Ishikawa (cell line): ENCODE measurements at regions not wholly inside any gene's neighbourhood (a gene's known extent, or its start where the extent isn't known, plus 50 kb on each side); places are given as distances from the start of the nearest gene placed in this dataset.

Experiments used
- EGR1 ChIP-seq: IDR thresholded peaks from 2 replicates; pipeline ENCODE4 v1.6.1; 2012
- YY1 ChIP-seq: IDR thresholded peaks from 2 replicates; pipeline ENCODE4 v1.6.1; 2012; ENCODE audit warnings: low read depth
- TF ChIP-seq, protein P1 (sequence below): IDR thresholded peaks from 2 replicates; pipeline ENCODE4 v1.6.1; 2012; ENCODE audit warnings: low read depth, mild to moderate bottlenecking

DNA sequence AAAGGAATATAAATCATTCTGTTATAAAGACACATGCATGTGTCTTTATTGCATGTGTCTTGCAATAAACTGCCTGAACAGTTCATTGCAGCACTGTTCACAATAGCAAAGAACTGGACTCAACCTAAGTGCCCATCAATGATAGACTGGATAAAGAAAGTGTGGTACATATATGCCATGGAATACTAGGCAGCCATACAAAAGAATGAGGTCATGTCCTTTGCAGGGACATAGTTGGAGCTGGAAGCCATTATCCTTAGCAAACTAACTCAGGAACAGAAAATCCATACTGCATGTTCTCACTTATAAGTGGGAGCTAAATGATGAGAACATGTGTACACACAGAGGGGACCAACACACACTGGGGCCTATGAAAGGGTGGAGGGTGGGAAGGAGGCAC lies 63.7 kb upstream of the CHD1 start:
- no peak for TF ChIP-seq YY1
- TF ChIP-seq, protein P1, sequence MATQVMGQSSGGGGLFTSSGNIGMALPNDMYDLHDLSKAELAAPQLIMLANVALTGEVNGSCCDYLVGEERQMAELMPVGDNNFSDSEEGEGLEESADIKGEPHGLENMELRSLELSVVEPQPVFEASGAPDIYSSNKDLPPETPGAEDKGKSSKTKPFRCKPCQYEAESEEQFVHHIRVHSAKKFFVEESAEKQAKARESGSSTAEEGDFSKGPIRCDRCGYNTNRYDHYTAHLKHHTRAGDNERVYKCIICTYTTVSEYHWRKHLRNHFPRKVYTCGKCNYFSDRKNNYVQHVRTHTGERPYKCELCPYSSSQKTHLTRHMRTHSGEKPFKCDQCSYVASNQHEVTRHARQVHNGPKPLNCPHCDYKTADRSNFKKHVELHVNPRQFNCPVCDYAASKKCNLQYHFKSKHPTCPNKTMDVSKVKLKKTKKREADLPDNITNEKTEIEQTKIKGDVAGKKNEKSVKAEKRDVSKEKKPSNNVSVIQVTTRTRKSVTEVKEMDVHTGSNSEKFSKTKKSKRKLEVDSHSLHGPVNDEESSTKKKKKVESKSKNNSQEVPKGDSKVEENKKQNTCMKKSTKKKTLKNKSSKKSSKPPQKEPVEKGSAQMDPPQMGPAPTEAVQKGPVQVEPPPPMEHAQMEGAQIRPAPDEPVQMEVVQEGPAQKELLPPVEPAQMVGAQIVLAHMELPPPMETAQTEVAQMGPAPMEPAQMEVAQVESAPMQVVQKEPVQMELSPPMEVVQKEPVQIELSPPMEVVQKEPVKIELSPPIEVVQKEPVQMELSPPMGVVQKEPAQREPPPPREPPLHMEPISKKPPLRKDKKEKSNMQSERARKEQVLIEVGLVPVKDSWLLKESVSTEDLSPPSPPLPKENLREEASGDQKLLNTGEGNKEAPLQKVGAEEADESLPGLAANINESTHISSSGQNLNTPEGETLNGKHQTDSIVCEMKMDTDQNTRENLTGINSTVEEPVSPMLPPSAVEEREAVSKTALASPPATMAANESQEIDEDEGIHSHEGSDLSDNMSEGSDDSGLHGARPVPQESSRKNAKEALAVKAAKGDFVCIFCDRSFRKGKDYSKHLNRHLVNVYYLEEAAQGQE = no peak
- TF ChIP-seq EGR1 = no peak
